Parathyroid adenoma (tissue), 2 donors: ENCODE measurements at regions not wholly inside any gene's neighbourhood (a gene's known extent, or its start where the extent isn't known, plus 50 kb on each side); places are given as distances from the start of the nearest gene placed in this dataset.
"Not testable (repeated sequence)": the region's sequence is repeated elsewhere in the genome, so short reads cannot be mapped to it uniquely, and the experiment has no call there.

Experiments used
- H2AFZ ChIP-seq: fragments of 300-600 bp; sonication (generic); one replicate; pipeline ENCODE4 v1.7.0; 2017; ENCODE audit warnings: antibody characterized with exemption, mild to moderate bottlenecking
- H3K27ac ChIP-seq: fragments of 300-600 bp; sonication (generic); one replicate; pipeline ENCODE4 v1.7.0; 2017
- H3K27me3 ChIP-seq: fragments of 300-600 bp; sonication (generic); one replicate; pipeline ENCODE4 v1.7.0; 2017; ENCODE audit warnings: low read length; ENCODE audit not compliant: control insufficient read depth, insufficient read depth
- H3K36me3 ChIP-seq: fragments of 300-600 bp; sonication (generic); one replicate; pipeline ENCODE4 v1.7.0; 2017; ENCODE audit warnings: low read length; ENCODE audit not compliant: control insufficient read depth, insufficient read depth
- H3K4me1 ChIP-seq: fragments of 300-600 bp; sonication (generic); one replicate; pipeline ENCODE4 v1.7.0; 2017; ENCODE audit warnings: control low read depth
- H3K4me2 ChIP-seq: fragments of 300-600 bp; sonication (generic); one replicate; pipeline ENCODE4 v1.7.0; 2017; ENCODE audit warnings: low read length
- H3K4me3 ChIP-seq: fragments of 300-600 bp; sonication (generic); one replicate; pipeline ENCODE4 v1.7.0; 2017; ENCODE audit warnings: low read depth, low read length
- H3K79me2 ChIP-seq: fragments of 300-600 bp; sonication (generic); one replicate; pipeline ENCODE4 v1.7.0; 2017; ENCODE audit warnings: control low read depth
- H3K9ac ChIP-seq: fragments of 300-600 bp; sonication (generic); one replicate; pipeline ENCODE4 v1.7.0; 2017; ENCODE audit warnings: mild to moderate bottlenecking
- H3K9me3 ChIP-seq: fragments of 300-600 bp; sonication (generic); one replicate; pipeline ENCODE4 v1.7.0; 2017; ENCODE audit warnings: low read length; ENCODE audit not compliant: control insufficient read depth
- CTCF ChIP-seq: fragments of 300-600 bp; sonication (generic); IDR thresholded peaks from one replicate; pipeline ENCODE4 v1.7.0; 2017; ENCODE audit warnings: antibody characterized with exemption, mild to moderate bottlenecking
- donor health status: primary hyperparathyroidism.

GRCh38 chr1:37373413-37373812, 101.0 kb upstream of the ZC3H12A start:
- Histone ChIP-seq H3K4me1 (no peaks in the 10 kb centered on the region), H3K27ac (no peak overlapping the region), H3K36me3 (no peaks in the 10 kb centered on the region), H3K79me2 (no peaks in the 10 kb centered on the region), H3K9me3 (no peaks in the 10 kb centered on the region), H2AFZ (no peak overlapping the region), H3K4me3 (no peak overlapping the region), H3K4me2 (no peak overlapping the region), H3K9ac (no peak overlapping the region), H3K27me3 (no peaks in the 10 kb centered on the region)
- TF ChIP-seq CTCF, result no peak

- H3K4me2 ChIP-seq, H3K27ac ChIP-seq, H3K36me3 ChIP-seq, H3K4me3 ChIP-seq, H3K4me1 ChIP-seq, H3K9me3 ChIP-seq, H2AFZ ChIP-seq, H3K27me3 ChIP-seq, H3K9ac ChIP-seq, H3K79me2 ChIP-seq: not testable (repeated sequence)
Measured at GRCh38 chr1:37380546-37380945, 93.8 kb upstream of the ZC3H12A start.

GRCh38 chr1:37387854-37388253, 86.5 kb upstream of the ZC3H12A start:
- no peak for TF ChIP-seq CTCF
- no peaks in the 10 kb centered on the region for H3K79me2 ChIP-seq
- H3K4me2 ChIP-seq, result no peak overlapping the region
- no peak overlapping the region for H2AFZ ChIP-seq
- H3K27me3 ChIP-seq, result no peaks in the 10 kb centered on the region
- H3K27ac ChIP-seq, result no peak overlapping the region
- H3K4me1 ChIP-seq, result no peaks in the 10 kb centered on the region
- no peaks in the 10 kb centered on the region for H3K36me3 ChIP-seq
- no peak overlapping the region for H3K9ac ChIP-seq
- no peak overlapping the region for H3K4me3 ChIP-seq
- H3K9me3 ChIP-seq, result no peaks in the 10 kb centered on the region

- Histone ChIP-seq H3K4me1 (no peaks in the 10 kb centered on the region), H3K27me3 (no peaks in the 10 kb centered on the region), H3K27ac (no peak overlapping the region), H3K9me3 (no peaks in the 10 kb centered on the region), H3K4me2 (no peak overlapping the region), H3K36me3 (no peaks in the 10 kb centered on the region), H3K79me2 (no peaks in the 10 kb centered on the region), H2AFZ (no peak overlapping the region), H3K9ac (no peak overlapping the region), H3K4me3 (no peak overlapping the region)
- no peak for TF ChIP-seq CTCF
Measured at GRCh38 chr1:37389327-37389726, 85.1 kb upstream of the ZC3H12A start.

GRCh38 chr1:37391211-37392011, 83.0 kb upstream of the ZC3H12A start:
- no peak overlapping the region for H2AFZ ChIP-seq
- no peaks in the 10 kb centered on the region for H3K27me3 ChIP-seq
- no peak overlapping the region for H3K9ac ChIP-seq
- H3K9me3 ChIP-seq, result no peaks in the 10 kb centered on the region
- no peaks in the 10 kb centered on the region for H3K79me2 ChIP-seq
- no peak overlapping the region for H3K4me2 ChIP-seq
- H3K36me3 ChIP-seq, result no peaks in the 10 kb centered on the region
- no peak overlapping the region for H3K4me3 ChIP-seq
- no peak for TF ChIP-seq CTCF
- no peak overlapping the region for H3K27ac ChIP-seq
- H3K4me1 ChIP-seq, result no peaks in the 10 kb centered on the region
